ENCODE measurements at regions not wholly inside any gene's neighbourhood (a gene's known extent, or its start where the extent isn't known, plus 50 kb on each side); places are given as distances from the start of the nearest gene placed in this dataset.

DNA sequence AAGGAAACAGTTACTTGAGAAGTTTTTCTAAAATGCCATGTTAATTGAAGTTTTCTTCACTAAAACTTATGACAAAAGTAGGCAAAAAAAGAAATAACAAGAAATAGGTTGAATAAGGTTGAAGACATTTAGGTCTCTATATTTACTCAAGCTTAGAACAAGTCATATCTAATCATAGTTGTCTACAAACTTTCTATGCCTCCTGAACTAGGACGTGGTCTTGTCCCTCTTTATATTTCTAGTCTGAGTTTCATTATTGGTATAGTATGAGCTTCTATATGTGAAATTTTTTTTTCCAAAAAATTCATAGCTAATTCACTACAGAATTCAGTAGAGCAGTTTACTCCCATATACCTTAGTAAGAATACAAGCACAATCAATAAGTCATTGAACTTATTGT is 836.4 kb downstream of the SLITRK6 start (continued):
- TF ChIP-seq, protein P1, sequence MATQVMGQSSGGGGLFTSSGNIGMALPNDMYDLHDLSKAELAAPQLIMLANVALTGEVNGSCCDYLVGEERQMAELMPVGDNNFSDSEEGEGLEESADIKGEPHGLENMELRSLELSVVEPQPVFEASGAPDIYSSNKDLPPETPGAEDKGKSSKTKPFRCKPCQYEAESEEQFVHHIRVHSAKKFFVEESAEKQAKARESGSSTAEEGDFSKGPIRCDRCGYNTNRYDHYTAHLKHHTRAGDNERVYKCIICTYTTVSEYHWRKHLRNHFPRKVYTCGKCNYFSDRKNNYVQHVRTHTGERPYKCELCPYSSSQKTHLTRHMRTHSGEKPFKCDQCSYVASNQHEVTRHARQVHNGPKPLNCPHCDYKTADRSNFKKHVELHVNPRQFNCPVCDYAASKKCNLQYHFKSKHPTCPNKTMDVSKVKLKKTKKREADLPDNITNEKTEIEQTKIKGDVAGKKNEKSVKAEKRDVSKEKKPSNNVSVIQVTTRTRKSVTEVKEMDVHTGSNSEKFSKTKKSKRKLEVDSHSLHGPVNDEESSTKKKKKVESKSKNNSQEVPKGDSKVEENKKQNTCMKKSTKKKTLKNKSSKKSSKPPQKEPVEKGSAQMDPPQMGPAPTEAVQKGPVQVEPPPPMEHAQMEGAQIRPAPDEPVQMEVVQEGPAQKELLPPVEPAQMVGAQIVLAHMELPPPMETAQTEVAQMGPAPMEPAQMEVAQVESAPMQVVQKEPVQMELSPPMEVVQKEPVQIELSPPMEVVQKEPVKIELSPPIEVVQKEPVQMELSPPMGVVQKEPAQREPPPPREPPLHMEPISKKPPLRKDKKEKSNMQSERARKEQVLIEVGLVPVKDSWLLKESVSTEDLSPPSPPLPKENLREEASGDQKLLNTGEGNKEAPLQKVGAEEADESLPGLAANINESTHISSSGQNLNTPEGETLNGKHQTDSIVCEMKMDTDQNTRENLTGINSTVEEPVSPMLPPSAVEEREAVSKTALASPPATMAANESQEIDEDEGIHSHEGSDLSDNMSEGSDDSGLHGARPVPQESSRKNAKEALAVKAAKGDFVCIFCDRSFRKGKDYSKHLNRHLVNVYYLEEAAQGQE (IDR thresholded peaks at IDR 0.05; ENCODE audit: low read depth): no peak
- TF ChIP-seq CBX3 (IDR thresholded peaks at IDR 0.05; ENCODE audit: low read depth) (no peak), ZFX (IDR thresholded peaks at IDR 0.05) (no peak), SIN3A (IDR thresholded peaks at IDR 0.05; ENCODE audit: low read depth) (no peak), CEBPB (IDR thresholded peaks at IDR 0.05; ENCODE audit: low read depth) (no peak), RAD21 (IDR thresholded peaks at IDR 0.05; ENCODE audit: low read depth) (no peak), EZH2 (IDR thresholded peaks at IDR 0.05) (no peak), SRF (IDR thresholded peaks at IDR 0.05; ENCODE audit: low read depth) (no peak), SP1 (IDR thresholded peaks at IDR 0.05; ENCODE audit: low read depth) (no peak), YY1 (IDR thresholded peaks at IDR 0.05; ENCODE audit: extremely low read depth, insufficient replicate concordance, low read depth, low read length) (no peak), TCF7L2 (IDR thresholded peaks at IDR 0.05; ENCODE audit: borderline replicate concordance, extremely low read depth, insufficient read depth, insufficient read length) (no peak)
- TF ChIP-seq, protein P2, sequence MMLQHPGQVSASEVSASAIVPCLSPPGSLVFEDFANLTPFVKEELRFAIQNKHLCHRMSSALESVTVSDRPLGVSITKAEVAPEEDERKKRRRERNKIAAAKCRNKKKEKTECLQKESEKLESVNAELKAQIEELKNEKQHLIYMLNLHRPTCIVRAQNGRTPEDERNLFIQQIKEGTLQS (IDR thresholded peaks at IDR 0.05): no peak

DNA sequence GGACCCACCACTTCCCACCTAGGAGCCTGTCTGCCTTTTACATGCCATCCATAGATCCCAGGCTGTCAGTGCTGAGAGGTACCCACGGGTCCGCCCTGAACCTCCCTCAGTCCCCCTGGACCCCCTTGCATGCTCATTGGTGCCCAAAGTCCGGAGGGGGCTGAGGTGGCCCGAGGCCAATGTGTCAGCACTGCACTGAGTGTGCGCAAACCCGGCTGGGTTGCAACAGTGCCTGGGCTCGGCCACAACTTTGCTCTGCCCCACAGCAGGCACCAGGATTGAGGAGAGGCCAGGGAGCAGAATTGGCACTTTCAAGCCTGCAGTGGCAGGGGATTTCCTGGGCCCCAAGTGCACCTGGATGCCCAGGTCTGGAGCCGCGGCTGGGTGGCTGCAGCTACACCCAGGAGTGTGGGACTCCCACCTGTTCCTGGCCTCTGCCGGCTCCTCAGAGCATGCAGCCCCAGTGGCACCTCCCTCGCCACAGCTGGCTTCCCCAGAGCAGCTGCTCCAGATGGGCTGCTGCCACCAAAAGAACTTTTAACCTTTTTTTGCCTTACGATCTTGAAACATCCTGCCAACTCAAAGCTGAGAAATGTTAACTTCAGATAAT is 837.0 kb downstream of the SLITRK6 start:
- Histone ChIP-seq H3K79me2 (ENCODE audit: insufficient read depth, low read length) (no peaks in the 10 kb centered on the region), H3K36me3 (ENCODE audit: control insufficient read depth in 1 of 2, insufficient read depth in 2 of 2, low read length in 2 of 2) (no peaks in the 10 kb centered on the region), H3K4me3 (replicated peaks in 1 of 2; ENCODE audit: low read depth in 1 of 2, low read length in 2 of 2) (no peak overlapping the region), H3K9me3 (ENCODE audit: control insufficient read depth in 1 of 2, insufficient read depth in 1 of 2, low read depth in 1 of 2, low read length in 2 of 2) (no peaks in the 10 kb centered on the region; a peak in 1 of 4 replicates), H2AFZ (ENCODE audit: low read depth, low read length, poor library complexity, severe bottlenecking) (no peak overlapping the region), H3K27me3 (ENCODE audit: insufficient read depth, low read length) (no peaks in the 10 kb centered on the region), H3K4me2 (ENCODE audit: low read length) (no peak overlapping the region), H3K9me2 (ENCODE audit: insufficient read depth) (no peaks in the 10 kb centered on the region), H3K9ac (ENCODE audit: low read length) (no peak overlapping the region), H3K4me1 (ENCODE audit: control insufficient read depth in 1 of 2, insufficient read depth in 2 of 2, low read length in 2 of 2) (no peaks in the 10 kb centered on the region), H3K27ac (ENCODE audit: low read depth, low read length) (no peak overlapping the region), H4K20me1 (ENCODE audit: insufficient read depth) (no peaks in the 10 kb centered on the region)
- ATAC-seq: no peak
- intact Hi-C loops (cut with micrococcal nuclease): no loop called here
- ChIA-PET CTCF (no interaction called here), RAD21 (ENCODE audit: low non-redundant PET in 1 of 2, low total read pairs in 2 of 2, uncharacterized antibody in 2 of 2, unreplicated experiment in 2 of 2) (interaction anchor here in 1 of 2 experiments (0.7 kb wide), 1 partner anchor 8 kb away, joined by 3 read pairs; no protein-coding TSS in a partner anchor), POLR2A (no interaction called here)
- no peak for DNase-seq (ENCODE audit: low read depth, low spot score)
- BruUV-seq (replicated peaks): no TSS peak
- TF ChIP-seq YY1 (IDR thresholded peaks at IDR 0.05; ENCODE audit: extremely low read depth, insufficient replicate concordance, low read depth, low read length) (no peak), CBX3 (IDR thresholded peaks at IDR 0.05; ENCODE audit: low read depth) (no peak), ZNF274 (IDR thresholded peaks at IDR 0.05; ENCODE audit: low read depth, low read length) (no peak), RAD21 (IDR thresholded peaks at IDR 0.05; ENCODE audit: low read depth) (no peak), SRF (IDR thresholded peaks at IDR 0.05; ENCODE audit: low read depth) (no peak)
- TF ChIP-seq, protein P2 (IDR thresholded peaks at IDR 0.05): no peak
- TF ChIP-seq, protein P1 (IDR thresholded peaks at IDR 0.05; ENCODE audit: low read depth): no peak
- TF ChIP-seq, protein P3, sequence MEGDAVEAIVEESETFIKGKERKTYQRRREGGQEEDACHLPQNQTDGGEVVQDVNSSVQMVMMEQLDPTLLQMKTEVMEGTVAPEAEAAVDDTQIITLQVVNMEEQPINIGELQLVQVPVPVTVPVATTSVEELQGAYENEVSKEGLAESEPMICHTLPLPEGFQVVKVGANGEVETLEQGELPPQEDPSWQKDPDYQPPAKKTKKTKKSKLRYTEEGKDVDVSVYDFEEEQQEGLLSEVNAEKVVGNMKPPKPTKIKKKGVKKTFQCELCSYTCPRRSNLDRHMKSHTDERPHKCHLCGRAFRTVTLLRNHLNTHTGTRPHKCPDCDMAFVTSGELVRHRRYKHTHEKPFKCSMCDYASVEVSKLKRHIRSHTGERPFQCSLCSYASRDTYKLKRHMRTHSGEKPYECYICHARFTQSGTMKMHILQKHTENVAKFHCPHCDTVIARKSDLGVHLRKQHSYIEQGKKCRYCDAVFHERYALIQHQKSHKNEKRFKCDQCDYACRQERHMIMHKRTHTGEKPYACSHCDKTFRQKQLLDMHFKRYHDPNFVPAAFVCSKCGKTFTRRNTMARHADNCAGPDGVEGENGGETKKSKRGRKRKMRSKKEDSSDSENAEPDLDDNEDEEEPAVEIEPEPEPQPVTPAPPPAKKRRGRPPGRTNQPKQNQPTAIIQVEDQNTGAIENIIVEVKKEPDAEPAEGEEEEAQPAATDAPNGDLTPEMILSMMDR (IDR thresholded peaks at IDR 0.05 in 2 of 3, conservative IDR thresholded peaks at IDR 0.05 in 1 of 3; ENCODE audit: borderline replicate concordance in 1 of 3, insufficient read depth in 1 of 3, low read depth in 2 of 3, low read length in 2 of 3): no peak

Data from HCT116 (cell line).